ENCODE measurements at regions not wholly inside any gene's neighbourhood (a gene's known extent, or its start where the extent isn't known, plus 50 kb on each side); places are given as distances from the start of the nearest gene placed in this dataset.

DNA sequence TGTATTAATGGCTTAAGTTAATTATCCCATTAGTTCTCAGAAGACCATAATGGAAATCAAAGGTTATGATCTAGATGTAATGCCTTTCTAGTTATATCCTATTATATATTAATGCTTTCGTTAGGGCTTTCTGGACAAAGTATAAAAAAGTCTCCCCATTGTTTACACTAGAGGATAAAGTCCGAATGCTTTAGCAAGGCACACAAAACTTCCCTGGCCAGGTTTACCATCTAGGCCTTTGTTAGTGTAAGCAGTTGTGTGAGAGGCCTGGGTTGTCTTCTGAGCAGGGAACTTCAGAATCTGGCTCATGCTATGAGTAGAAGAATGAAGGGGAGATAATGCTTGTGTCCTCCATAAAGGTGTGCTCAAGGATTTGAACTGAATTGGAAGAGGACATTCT, 106.3 kb upstream of the MEIS2 start:
- H3K36me3 ChIP-seq: no peaks in the 10 kb centered on the region
- H3K27me3 ChIP-seq (ENCODE audit: insufficient read depth, low read depth, severe bottlenecking): no peaks in the 10 kb centered on the region
- H3K27ac ChIP-seq: no peak overlapping the region
- DNase-seq: no peak
- H3K9me3 ChIP-seq (ENCODE audit: severe bottlenecking): no peaks in the 10 kb centered on the region
- no peak overlapping the region for H3K4me3 ChIP-seq (ENCODE audit: low read depth, low read length)
- TF ChIP-seq, protein P1, sequence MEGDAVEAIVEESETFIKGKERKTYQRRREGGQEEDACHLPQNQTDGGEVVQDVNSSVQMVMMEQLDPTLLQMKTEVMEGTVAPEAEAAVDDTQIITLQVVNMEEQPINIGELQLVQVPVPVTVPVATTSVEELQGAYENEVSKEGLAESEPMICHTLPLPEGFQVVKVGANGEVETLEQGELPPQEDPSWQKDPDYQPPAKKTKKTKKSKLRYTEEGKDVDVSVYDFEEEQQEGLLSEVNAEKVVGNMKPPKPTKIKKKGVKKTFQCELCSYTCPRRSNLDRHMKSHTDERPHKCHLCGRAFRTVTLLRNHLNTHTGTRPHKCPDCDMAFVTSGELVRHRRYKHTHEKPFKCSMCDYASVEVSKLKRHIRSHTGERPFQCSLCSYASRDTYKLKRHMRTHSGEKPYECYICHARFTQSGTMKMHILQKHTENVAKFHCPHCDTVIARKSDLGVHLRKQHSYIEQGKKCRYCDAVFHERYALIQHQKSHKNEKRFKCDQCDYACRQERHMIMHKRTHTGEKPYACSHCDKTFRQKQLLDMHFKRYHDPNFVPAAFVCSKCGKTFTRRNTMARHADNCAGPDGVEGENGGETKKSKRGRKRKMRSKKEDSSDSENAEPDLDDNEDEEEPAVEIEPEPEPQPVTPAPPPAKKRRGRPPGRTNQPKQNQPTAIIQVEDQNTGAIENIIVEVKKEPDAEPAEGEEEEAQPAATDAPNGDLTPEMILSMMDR (IDR thresholded peaks at IDR 0.05; ENCODE audit: low read depth, low read length): no peak

DNA sequence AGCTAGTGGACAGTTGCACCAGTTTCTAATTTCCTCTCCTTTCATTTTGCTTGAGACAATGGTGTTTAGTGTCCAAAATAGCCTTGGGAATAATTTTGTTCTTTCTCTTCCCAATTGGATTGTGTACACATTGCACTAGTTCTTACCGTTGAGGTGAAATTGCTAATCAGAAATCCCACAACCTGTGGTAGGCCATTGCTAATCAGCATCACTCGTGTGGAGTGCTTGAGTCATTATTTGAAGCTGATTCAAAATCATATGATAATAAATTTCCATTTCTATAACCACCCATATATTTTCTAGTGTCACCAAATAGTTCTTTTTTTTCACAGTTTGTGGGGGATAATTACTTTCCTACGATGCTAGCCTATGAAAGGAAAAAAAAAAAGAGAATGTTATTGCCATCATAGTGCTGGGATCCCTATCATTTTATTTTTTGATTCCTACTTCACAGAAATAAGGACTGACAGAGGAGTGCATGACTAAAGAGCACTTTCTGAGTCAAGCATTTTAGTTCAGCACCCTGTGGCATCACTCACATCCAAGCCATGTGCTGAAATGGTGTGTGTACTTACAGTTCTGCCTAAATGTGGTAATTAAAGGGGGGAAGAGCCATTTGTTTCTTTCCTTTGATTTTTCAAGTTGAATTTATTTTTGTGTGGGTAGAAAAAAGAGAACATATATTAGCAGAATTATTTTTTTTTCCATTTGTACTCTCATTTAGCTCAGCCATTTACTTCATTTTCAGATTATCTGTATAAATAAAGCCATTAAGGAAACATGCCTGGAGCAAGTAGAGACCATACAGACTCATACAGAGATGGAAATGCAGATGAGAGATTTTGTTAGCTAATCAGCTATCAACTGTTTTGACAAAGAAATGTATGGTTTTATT, 108.0 kb upstream of the MEIS2 start:
- Histone ChIP-seq H3K9me3 (ENCODE audit: severe bottlenecking) (no peaks in the 10 kb centered on the region), H3K27ac (no peak overlapping the region), H3K27me3 (ENCODE audit: insufficient read depth, low read depth, severe bottlenecking) (no peaks in the 10 kb centered on the region), H3K36me3 (no peaks in the 10 kb centered on the region), H3K4me3 (ENCODE audit: low read depth, low read length) (no peak overlapping the region)
- TF ChIP-seq, protein P1 (IDR thresholded peaks at IDR 0.05; ENCODE audit: low read depth, low read length): no peak
- DNase-seq: no peak

DNA sequence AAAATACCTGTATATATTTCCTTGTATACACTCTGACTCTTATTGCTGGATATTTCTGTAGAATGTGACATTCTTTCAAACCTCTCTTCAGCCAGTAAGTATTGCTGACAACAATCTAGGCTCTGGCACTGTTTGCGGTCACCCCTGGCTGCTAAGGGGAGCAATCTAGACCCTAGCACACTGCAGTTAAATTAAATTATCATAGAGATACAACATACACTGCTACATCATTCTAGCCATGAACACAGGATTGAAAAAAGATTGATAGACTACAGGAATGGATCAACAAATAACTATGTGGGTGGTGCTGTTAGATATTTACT, 108.7 kb upstream of the MEIS2 start:
- Histone ChIP-seq H3K36me3 (no peaks in the 10 kb centered on the region), H3K9me3 (ENCODE audit: severe bottlenecking) (no peaks in the 10 kb centered on the region), H3K27ac (no peak overlapping the region), H3K4me3 (ENCODE audit: low read depth, low read length) (no peak overlapping the region), H3K27me3 (ENCODE audit: insufficient read depth, low read depth, severe bottlenecking) (no peaks in the 10 kb centered on the region)
- DNase-seq: no peak
- TF ChIP-seq, protein P1 (IDR thresholded peaks at IDR 0.05; ENCODE audit: low read depth, low read length): no peak

DNA sequence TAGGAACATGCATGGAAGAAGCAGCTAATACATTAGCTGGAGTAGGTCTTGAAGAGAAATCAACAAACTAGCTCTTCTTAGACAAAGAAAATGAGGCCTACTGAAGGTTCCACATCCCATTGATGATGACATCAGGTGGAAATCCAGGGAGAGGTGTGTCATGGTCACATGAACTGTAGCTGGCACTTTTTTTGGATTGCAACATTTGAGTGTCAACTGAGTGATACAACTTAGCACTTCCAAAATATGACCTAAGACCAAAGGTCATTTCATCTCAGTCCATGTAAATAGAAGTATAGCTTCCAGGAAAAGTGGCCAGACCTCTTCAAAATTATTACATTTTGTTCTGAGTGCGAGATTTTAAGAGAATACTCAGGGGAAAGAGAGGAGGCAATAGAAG, 117.2 kb upstream of the MEIS2 start:
- no peak overlapping the region for H3K27ac ChIP-seq
- DNase-seq: no peak
- no peak overlapping the region for H3K4me3 ChIP-seq (ENCODE audit: low read depth, low read length)
- no peaks in the 10 kb centered on the region for H3K36me3 ChIP-seq
- peaks cover 10% of the 10 kb centered on the region for H3K9me3 ChIP-seq (ENCODE audit: severe bottlenecking)
- no peaks in the 10 kb centered on the region for H3K27me3 ChIP-seq (ENCODE audit: insufficient read depth, low read depth, severe bottlenecking)
- TF ChIP-seq, protein P1 (IDR thresholded peaks at IDR 0.05; ENCODE audit: low read depth, low read length): no peak

DNA sequence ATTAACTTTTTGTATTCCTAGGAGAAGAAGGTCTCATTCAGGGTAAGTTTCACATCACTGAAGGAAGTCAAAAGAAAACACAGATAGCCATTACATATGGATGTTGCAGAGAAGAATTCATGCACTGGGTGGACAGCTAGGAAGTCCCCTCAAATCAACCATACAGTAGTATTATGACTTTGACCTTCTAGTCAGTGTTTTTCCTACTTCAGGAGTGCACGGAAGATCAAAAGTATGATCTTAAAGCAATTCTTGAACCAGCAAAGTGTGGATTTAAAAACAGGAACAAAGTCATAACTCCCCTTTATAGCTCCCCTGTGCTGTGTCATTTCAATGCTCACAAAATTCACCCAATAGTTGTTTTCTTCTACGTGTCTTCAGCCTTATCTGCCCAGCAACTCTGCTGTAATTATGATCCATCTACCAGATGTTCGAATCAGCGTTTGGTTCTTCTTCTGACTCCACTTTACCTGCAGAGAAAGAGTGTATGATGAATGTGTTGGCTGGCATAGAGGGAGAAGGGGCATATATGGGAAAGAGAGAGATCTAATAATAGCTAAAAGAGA, 118.1 kb upstream of the MEIS2 start:
- DNase-seq: no peak
- TF ChIP-seq, protein P1 (IDR thresholded peaks at IDR 0.05; ENCODE audit: low read depth, low read length): no peak
- Histone ChIP-seq H3K27me3 (ENCODE audit: insufficient read depth, low read depth, severe bottlenecking) (no peaks in the 10 kb centered on the region), H3K4me3 (ENCODE audit: low read depth, low read length) (no peak overlapping the region), H3K36me3 (no peaks in the 10 kb centered on the region), H3K27ac (peak overlapping the region; percentile 81), H3K9me3 (ENCODE audit: severe bottlenecking) (peaks cover 10% of the 10 kb centered on the region)
